ENCODE measurements at regions not wholly inside any gene's neighbourhood (a gene's known extent, or its start where the extent isn't known, plus 50 kb on each side); places are given as distances from the start of the nearest gene placed in this dataset.
A peak's percentile ranks its signal among the peaks of the same experiment; 100 is the strongest.

DNA sequence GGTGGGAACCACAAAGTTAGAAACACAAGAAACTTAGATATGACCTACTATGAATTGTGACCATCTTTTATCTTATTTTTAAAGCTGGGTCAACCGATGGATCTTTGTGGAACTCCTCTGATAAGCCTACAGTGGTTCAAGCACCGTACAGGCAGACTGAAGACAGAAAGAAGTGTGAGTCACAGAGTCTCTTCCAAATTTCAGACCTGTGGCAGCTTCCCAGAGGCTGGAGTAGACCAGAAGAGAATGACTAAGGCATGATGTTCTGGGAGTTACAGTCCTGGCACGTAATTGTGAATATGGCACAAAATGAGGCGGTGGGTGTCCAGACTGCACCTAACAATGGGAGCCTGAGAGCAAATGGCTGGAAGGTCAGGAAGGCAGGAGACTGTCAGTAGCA, 70.0 kb downstream of the LMO4 start:
- intact Hi-C loops (cut with DNase I) = no loop called here
- Histone ChIP-seq H3K4me3 (no peak overlapping the region), H3K4me1 (no peaks in the 10 kb centered on the region), H3K27ac (no peak overlapping the region), H3K9me3 (no peaks in the 10 kb centered on the region), H3K36me3 (no peaks in the 10 kb centered on the region), H3K27me3 (no peaks in the 10 kb centered on the region)
- no peak for DNase-seq (ENCODE audit: extremely low spot score in 2 of 2)
- TF ChIP-seq POLR2AphosphoS5 (IDR thresholded peaks at IDR 0.05; ENCODE audit: insufficient read depth in 1 of 2, low read depth in 1 of 2) = no peak
- TF ChIP-seq, protein P1, sequence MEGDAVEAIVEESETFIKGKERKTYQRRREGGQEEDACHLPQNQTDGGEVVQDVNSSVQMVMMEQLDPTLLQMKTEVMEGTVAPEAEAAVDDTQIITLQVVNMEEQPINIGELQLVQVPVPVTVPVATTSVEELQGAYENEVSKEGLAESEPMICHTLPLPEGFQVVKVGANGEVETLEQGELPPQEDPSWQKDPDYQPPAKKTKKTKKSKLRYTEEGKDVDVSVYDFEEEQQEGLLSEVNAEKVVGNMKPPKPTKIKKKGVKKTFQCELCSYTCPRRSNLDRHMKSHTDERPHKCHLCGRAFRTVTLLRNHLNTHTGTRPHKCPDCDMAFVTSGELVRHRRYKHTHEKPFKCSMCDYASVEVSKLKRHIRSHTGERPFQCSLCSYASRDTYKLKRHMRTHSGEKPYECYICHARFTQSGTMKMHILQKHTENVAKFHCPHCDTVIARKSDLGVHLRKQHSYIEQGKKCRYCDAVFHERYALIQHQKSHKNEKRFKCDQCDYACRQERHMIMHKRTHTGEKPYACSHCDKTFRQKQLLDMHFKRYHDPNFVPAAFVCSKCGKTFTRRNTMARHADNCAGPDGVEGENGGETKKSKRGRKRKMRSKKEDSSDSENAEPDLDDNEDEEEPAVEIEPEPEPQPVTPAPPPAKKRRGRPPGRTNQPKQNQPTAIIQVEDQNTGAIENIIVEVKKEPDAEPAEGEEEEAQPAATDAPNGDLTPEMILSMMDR (IDR thresholded peaks at IDR 0.05) = no peak
- no peak for TF ChIP-seq POLR2A (IDR thresholded peaks at IDR 0.05)

GRCh38 chr1:87399264-87399663, 70.6 kb downstream of the LMO4 start:
- Histone ChIP-seq H3K27ac (no peak overlapping the region), H3K4me1 (no peaks in the 10 kb centered on the region), H3K9me3 (no peaks in the 10 kb centered on the region), H3K36me3 (no peaks in the 10 kb centered on the region), H3K27me3 (no peaks in the 10 kb centered on the region), H3K4me3 (no peak overlapping the region)
- DNase-seq (ENCODE audit: extremely low spot score in 2 of 2) = no peak
- TF ChIP-seq, protein P1 (IDR thresholded peaks at IDR 0.05) = no peak
- peak in 1 of 2 donors; percentile 27 for TF ChIP-seq POLR2AphosphoS5 (IDR thresholded peaks at IDR 0.05; ENCODE audit: insufficient read depth in 1 of 2, low read depth in 1 of 2)
- intact Hi-C loops (cut with DNase I) = no loop called here

GRCh38 chr1:87399701-87400100, 71.0 kb downstream of the LMO4 start:
- H3K36me3 ChIP-seq = no peaks in the 10 kb centered on the region

DNA sequence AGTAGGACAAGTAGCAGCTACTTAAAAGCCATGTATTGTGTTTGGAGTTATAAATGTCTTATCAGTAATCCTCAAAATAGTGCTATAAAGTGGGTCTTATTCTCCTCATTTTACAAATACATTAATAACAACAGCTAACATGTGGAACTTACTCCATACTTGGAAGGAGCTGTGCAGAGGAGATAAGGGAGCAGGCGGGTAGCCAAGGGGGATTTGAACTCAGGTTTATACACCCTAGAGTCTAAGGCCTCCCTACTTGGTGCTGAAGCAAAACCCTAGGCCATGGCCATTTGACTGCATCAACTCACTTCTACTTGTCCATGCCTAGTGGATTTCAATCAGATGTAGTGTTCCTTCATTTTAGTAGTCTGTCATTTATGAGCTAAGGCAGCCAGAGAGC, 72.1 kb downstream of the LMO4 start:
- Histone ChIP-seq H3K4me3 (no peak overlapping the region), H3K36me3 (no peaks in the 10 kb centered on the region), H3K27ac (no peak overlapping the region), H3K4me1 (no peaks in the 10 kb centered on the region), H3K27me3 (no peaks in the 10 kb centered on the region), H3K9me3 (no peaks in the 10 kb centered on the region)
- DNase-seq (ENCODE audit: extremely low spot score in 2 of 2) = no peak
- TF ChIP-seq, protein P1 (IDR thresholded peaks at IDR 0.05) = no peak
- no peak for TF ChIP-seq POLR2A (IDR thresholded peaks at IDR 0.05)
- TF ChIP-seq POLR2AphosphoS5 (IDR thresholded peaks at IDR 0.05; ENCODE audit: insufficient read depth in 1 of 2, low read depth in 1 of 2) = no peak
- intact Hi-C loops (cut with DNase I) = no loop called here

More at GRCh38 chr1:87399701-87400100, 71.0 kb downstream of the LMO4 start:
- no peaks in the 10 kb centered on the region for H3K27me3 ChIP-seq
- TF ChIP-seq POLR2A (IDR thresholded peaks at IDR 0.05) = no peak
- no peak for TF ChIP-seq POLR2AphosphoS5 (IDR thresholded peaks at IDR 0.05; ENCODE audit: insufficient read depth in 1 of 2, low read depth in 1 of 2)
- TF ChIP-seq, protein P1 (IDR thresholded peaks at IDR 0.05) = no peak
- intact Hi-C loops (cut with DNase I) = no loop called here
- no peak overlapping the region for H3K4me3 ChIP-seq
- H3K27ac ChIP-seq = no peak overlapping the region
- no peaks in the 10 kb centered on the region for H3K4me1 ChIP-seq
- DNase-seq (ENCODE audit: extremely low spot score in 2 of 2) = no peak
- no peaks in the 10 kb centered on the region for H3K9me3 ChIP-seq

DNA sequence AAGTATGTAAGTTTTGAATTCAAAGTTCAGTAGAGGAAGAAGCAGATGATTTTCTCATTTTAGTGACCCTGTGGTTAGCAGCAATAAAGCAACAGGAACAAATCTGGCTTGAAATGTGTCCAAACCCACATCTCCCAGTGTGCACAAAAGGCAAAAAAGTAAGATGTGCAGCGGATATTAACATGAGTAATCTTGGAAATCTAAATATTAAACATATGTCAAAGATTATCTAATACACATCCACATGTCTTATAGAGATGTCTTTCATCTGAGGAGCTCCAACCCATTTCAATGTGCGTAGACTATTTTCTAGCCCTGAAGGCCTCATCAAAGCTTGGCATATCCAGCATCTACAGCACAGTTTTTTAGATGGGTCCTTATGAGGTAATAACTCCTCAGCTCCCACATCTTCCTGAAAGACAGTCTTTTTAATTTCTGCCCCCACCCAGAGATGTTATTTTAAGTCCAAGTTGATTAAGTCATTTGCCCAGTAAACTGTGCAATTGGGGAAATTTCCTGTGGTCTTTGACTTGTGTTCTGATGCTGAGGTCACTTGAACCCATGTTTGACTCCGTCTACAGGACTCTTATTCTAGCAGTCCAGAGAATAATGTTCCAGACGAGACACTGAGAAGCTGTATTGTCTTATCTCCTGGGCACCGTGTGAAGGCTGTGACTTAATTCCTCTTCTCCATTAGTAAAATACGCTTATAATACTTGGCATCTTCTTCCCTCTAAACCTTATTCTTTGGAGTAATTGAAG, 73.7 kb downstream of the LMO4 start:
- no peaks in the 10 kb centered on the region for H3K36me3 ChIP-seq
- TF ChIP-seq POLR2AphosphoS5 (IDR thresholded peaks at IDR 0.05; ENCODE audit: insufficient read depth in 1 of 2, low read depth in 1 of 2) (no peak), POLR2A (IDR thresholded peaks at IDR 0.05) (no peak)
- TF ChIP-seq, protein P1 (IDR thresholded peaks at IDR 0.05) = no peak
- intact Hi-C loops (cut with DNase I) = no loop called here
- no peak overlapping the region for H3K27ac ChIP-seq
- H3K27me3 ChIP-seq = no peaks in the 10 kb centered on the region
- H3K4me1 ChIP-seq = no peaks in the 10 kb centered on the region
- DNase-seq (ENCODE audit: extremely low spot score in 2 of 2) = no peak
- H3K9me3 ChIP-seq = no peaks in the 10 kb centered on the region
- H3K4me3 ChIP-seq = no peak overlapping the region
